ENCODE measurements at regions not wholly inside any gene's neighbourhood (a gene's known extent, or its start where the extent isn't known, plus 50 kb on each side); places are given as distances from the start of the nearest gene placed in this dataset.

DNA sequence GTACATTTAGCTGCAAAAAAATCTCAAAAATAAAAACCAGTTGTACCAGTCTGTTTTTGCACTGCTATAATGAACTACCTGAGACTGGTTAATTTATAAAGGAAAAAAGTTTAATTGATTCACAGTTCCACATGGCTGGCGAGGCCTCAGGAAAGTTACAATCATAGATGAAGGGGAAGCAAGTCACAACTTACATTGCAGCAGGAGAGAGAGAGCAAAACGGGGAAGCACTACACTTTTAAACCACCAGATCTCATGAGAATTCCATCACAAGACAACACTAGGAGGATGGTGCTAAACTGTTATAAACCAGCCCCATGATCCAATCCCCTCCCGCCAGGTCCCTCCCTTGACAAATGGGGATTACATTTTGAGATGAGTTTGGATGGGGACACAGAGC lies 186.0 kb downstream of the TMTC3 start:
- Mint-ChIP-seq H3K4me3 (no peak overlapping the region), H3K36me3 (ENCODE audit: low read depth) (no peaks in the 10 kb centered on the region), H3K27ac (no peak overlapping the region), H3K27me3 (ENCODE audit: low read depth) (peaks cover 4% of the 10 kb centered on the region), H3K4me1 (ENCODE audit: low read depth) (no peaks in the 10 kb centered on the region), H3K9me3 (no peaks in the 10 kb centered on the region)

- no peak overlapping the region for H3K4me3 Mint-ChIP-seq
- no peaks in the 10 kb centered on the region for H3K9me3 Mint-ChIP-seq
- peaks cover 2% of the 10 kb centered on the region for H3K27me3 Mint-ChIP-seq (ENCODE audit: low read depth)
- no peak overlapping the region for H3K27ac Mint-ChIP-seq
- no peaks in the 10 kb centered on the region for H3K36me3 Mint-ChIP-seq (ENCODE audit: low read depth)
- H3K4me1 Mint-ChIP-seq (ENCODE audit: low read depth) = no peaks in the 10 kb centered on the region
Observed at GRCh38 chr12:88329833-88330232, 187.7 kb downstream of the TMTC3 start.

DNA sequence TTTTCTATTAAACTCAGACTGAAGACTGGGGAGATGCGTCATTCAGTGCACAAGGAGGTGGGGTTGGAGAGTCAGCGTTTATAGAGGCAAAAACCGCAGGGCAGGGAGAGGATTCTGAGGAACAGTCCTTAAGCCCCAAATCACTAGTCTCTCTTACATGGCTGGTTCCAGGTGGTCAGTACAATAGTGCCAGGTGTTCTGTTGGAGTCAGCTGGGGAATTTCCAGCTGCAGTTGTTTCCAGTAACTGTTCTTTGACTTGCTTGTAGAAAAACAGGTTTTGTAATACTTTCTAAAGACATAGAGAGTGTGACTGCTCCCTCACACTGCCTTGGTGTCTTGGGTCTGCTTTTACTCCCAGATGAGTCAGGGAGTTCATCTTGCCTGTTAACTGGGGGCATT lies 192.2 kb downstream of the TMTC3 start:
- Mint-ChIP-seq H3K27me3 (ENCODE audit: low read depth) (no peaks in the 10 kb centered on the region), H3K4me1 (ENCODE audit: low read depth) (no peaks in the 10 kb centered on the region), H3K27ac (no peak overlapping the region), H3K9me3 (no peaks in the 10 kb centered on the region), H3K36me3 (ENCODE audit: low read depth) (no peaks in the 10 kb centered on the region), H3K4me3 (no peak overlapping the region)

DNA sequence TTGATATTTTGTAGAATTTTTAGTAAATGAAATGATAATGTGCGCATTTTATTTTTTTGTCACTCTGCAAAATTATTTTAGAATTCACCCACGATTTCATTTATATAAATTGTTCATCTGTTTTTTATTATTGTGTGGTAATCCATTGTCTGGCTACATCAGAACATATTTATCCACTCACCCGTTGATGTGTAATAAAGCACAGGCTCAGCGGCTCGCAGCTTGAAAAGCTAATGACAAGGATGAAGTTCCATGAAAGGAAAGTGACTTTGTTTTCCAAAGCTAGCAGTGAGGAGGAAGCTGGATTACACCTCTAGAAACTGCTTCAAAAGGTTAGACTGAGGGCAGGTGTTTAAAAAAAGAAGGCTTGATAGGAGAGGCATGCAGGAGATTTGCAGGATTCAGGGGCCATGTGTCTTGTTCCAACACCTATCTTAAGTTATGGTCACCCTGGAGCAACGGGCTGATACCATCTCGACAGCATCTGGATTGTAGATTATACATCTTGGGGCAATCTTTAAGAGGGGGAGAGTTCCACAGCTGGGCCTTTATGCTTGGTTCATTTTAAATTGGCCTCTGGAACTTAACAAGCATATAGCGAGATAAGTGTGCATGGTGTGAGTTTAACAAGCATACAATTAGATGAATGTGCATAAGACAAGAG lies 194.1 kb downstream of the TMTC3 start:
- Mint-ChIP-seq H3K4me1 (ENCODE audit: low read depth) (no peaks in the 10 kb centered on the region), H3K27ac (no peak overlapping the region), H3K27me3 (ENCODE audit: low read depth) (no peaks in the 10 kb centered on the region), H3K9me3 (no peaks in the 10 kb centered on the region), H3K4me3 (no peak overlapping the region), H3K36me3 (ENCODE audit: low read depth) (no peaks in the 10 kb centered on the region)

DNA sequence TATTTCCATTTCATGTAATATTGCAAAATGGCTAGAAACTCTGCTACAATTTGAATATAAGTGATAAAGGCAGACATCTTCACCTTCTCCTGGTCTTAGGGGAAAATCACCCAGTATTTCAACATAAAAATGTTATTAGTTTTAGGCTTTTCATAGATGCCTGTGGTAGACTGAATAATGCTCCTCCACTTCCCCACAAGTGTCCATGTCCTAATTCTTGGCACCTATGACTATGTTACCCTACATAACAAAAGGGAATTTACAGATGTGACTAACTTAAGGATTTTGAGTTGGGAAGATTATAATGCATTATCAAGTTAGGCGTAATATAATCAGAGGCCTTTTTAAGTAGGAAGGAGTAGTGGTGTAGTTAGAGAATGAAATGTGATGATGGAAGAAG lies 196.4 kb downstream of the TMTC3 start:
- H3K9me3 Mint-ChIP-seq = no peaks in the 10 kb centered on the region
- no peak overlapping the region for H3K4me3 Mint-ChIP-seq
- H3K27ac Mint-ChIP-seq = no peak overlapping the region
- H3K4me1 Mint-ChIP-seq (ENCODE audit: low read depth) = no peaks in the 10 kb centered on the region
- no peaks in the 10 kb centered on the region for H3K36me3 Mint-ChIP-seq (ENCODE audit: low read depth)
- H3K27me3 Mint-ChIP-seq (ENCODE audit: low read depth) = no peaks in the 10 kb centered on the region

GRCh38 chr12:88339254-88339949 lies 197.3 kb downstream of the TMTC3 start:
- no peaks in the 10 kb centered on the region for H3K36me3 Mint-ChIP-seq (ENCODE audit: low read depth)
- no peak overlapping the region for H3K4me3 Mint-ChIP-seq
- no peaks in the 10 kb centered on the region for H3K9me3 Mint-ChIP-seq
- H3K4me1 Mint-ChIP-seq (ENCODE audit: low read depth) = no peaks in the 10 kb centered on the region
- no peak overlapping the region for H3K27ac Mint-ChIP-seq
- H3K27me3 Mint-ChIP-seq (ENCODE audit: low read depth) = no peaks in the 10 kb centered on the region

- H3K27ac Mint-ChIP-seq = no peak overlapping the region
- H3K4me3 Mint-ChIP-seq = no peak overlapping the region
- no peaks in the 10 kb centered on the region for H3K9me3 Mint-ChIP-seq
- H3K27me3 Mint-ChIP-seq (ENCODE audit: low read depth) = no peaks in the 10 kb centered on the region
- no peaks in the 10 kb centered on the region for H3K36me3 Mint-ChIP-seq (ENCODE audit: low read depth)
- no peaks in the 10 kb centered on the region for H3K4me1 Mint-ChIP-seq (ENCODE audit: low read depth)
Observed at GRCh38 chr12:88339966-88340365, 197.9 kb downstream of the TMTC3 start.

DNA sequence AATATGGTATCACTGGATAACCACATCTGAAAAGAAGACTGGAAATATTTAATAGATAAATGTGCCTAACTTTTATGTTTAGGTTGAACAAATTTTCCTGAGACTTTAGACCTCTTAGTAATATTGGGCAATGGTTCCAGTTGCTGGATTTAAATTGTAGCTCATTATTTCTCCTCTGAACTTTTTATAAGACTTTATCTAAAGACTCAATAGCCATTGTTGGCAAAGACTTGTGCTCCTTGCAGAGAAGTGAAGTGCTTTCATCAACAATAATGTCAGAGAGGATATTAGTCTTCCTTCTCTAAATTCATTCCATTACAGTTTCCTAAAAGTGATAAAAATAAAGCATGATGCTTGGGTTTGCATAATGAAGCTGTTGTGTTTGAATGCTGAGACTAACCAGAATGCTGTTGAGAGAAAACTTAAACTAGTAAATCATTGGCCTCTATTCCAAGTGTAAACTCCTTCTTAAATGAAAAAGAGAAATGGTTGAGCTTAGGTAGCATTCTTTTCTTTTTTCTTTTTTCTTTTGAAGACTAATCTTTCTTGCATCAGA lies 200.2 kb downstream of the TMTC3 start:
- Mint-ChIP-seq H3K9me3 (no peaks in the 10 kb centered on the region), H3K27ac (no peak overlapping the region), H3K4me3 (no peak overlapping the region), H3K36me3 (ENCODE audit: low read depth) (no peaks in the 10 kb centered on the region), H3K27me3 (ENCODE audit: low read depth) (no peaks in the 10 kb centered on the region), H3K4me1 (ENCODE audit: low read depth) (no peaks in the 10 kb centered on the region)

DNA sequence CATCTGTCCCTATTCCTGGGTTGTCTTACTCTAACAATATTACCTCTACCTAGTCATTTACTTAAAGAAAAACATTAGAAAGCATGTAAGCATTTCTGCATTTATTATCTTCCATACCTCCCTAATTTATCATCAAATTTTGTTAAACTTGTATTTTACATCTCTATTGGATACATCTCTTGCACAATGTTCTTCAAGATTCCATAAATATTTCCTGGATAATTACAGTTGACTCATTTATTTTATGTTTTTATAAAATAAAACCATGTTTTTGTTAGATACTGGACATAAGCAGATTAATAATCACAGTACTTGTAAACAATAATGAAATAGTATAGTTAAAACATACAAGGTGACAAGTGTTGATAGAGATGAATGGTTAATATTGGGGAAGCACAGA lies 209.0 kb downstream of the TMTC3 start:
- H3K36me3 Mint-ChIP-seq (ENCODE audit: low read depth) = no peaks in the 10 kb centered on the region
- no peaks in the 10 kb centered on the region for H3K9me3 Mint-ChIP-seq
- H3K27me3 Mint-ChIP-seq (ENCODE audit: low read depth) = no peaks in the 10 kb centered on the region
- no peaks in the 10 kb centered on the region for H3K4me1 Mint-ChIP-seq (ENCODE audit: low read depth)
- no peak overlapping the region for H3K4me3 Mint-ChIP-seq
- no peak overlapping the region for H3K27ac Mint-ChIP-seq

- Mint-ChIP-seq H3K36me3 (ENCODE audit: low read depth) (no peaks in the 10 kb centered on the region), H3K27me3 (ENCODE audit: low read depth) (no peaks in the 10 kb centered on the region), H3K27ac (no peak overlapping the region)
Observed at GRCh38 chr12:88354691-88355090, 212.6 kb downstream of the TMTC3 start.

GRCh38 chr12:88360343-88360742 lies 218.2 kb downstream of the TMTC3 start:
- H3K27me3 Mint-ChIP-seq (ENCODE audit: low read depth) = no peaks in the 10 kb centered on the region
- no peaks in the 10 kb centered on the region for H3K36me3 Mint-ChIP-seq (ENCODE audit: low read depth)
- no peak overlapping the region for H3K4me3 Mint-ChIP-seq
- no peaks in the 10 kb centered on the region for H3K4me1 Mint-ChIP-seq (ENCODE audit: low read depth)
- H3K27ac Mint-ChIP-seq = no peak overlapping the region
- peaks cover 10% of the 10 kb centered on the region for H3K9me3 Mint-ChIP-seq

More at GRCh38 chr12:88354691-88355090, 212.6 kb downstream of the TMTC3 start:
- Mint-ChIP-seq H3K4me1 (ENCODE audit: low read depth) (no peaks in the 10 kb centered on the region), H3K9me3 (peaks cover 10% of the 10 kb centered on the region), H3K4me3 (no peak overlapping the region)

DNA sequence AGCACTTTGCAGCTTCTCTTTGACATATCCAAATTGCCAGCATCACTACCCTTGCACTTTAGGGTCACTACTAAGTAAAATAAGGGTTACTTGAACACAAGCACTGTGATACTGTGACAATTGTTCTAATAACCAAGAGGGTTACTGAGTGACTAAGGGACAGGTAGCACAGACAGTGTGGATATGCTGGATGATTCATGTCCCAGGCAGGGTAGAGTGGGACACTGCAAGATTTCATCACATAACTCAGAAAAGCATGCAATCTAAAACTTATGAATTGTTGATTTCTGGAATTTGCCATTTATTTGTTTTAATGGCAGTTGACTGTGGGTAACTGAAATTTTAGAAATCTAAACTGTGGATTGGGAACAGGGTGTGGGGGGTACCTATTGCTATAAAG lies 218.8 kb downstream of the KITLG start:
- peaks cover 10% of the 10 kb centered on the region for H3K9me3 Mint-ChIP-seq
- H3K27me3 Mint-ChIP-seq (ENCODE audit: low read depth) = no peaks in the 10 kb centered on the region
- no peaks in the 10 kb centered on the region for H3K36me3 Mint-ChIP-seq (ENCODE audit: low read depth)
- no peaks in the 10 kb centered on the region for H3K4me1 Mint-ChIP-seq (ENCODE audit: low read depth)
- no peak overlapping the region for H3K4me3 Mint-ChIP-seq
- no peak overlapping the region for H3K27ac Mint-ChIP-seq

DNA sequence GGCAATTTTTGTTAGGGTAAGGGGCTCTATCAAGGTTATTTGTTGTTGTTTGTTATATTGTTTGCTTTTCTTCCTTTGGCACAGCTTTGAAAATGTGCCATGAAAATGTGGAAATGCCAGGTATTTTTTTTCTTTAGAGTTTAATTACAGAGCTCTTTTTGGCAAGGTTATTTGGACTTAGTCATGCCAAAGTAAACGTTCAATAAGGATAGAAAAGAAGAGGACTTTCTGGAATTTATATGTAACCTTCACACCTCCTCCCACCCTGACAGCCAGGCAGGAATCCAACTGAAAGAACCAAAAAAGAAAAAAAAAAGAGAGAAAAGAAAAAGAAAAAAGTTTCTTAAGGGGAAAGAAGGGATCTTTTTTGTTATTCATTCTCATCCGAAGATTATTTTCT lies 217.8 kb downstream of the KITLG start:
- H3K4me1 Mint-ChIP-seq (ENCODE audit: low read depth) = no peaks in the 10 kb centered on the region
- no peak overlapping the region for H3K27ac Mint-ChIP-seq
- no peak overlapping the region for H3K4me3 Mint-ChIP-seq
- no peaks in the 10 kb centered on the region for H3K27me3 Mint-ChIP-seq (ENCODE audit: low read depth)
- H3K36me3 Mint-ChIP-seq (ENCODE audit: low read depth) = no peaks in the 10 kb centered on the region
- H3K9me3 Mint-ChIP-seq = peaks cover 10% of the 10 kb centered on the region

DNA sequence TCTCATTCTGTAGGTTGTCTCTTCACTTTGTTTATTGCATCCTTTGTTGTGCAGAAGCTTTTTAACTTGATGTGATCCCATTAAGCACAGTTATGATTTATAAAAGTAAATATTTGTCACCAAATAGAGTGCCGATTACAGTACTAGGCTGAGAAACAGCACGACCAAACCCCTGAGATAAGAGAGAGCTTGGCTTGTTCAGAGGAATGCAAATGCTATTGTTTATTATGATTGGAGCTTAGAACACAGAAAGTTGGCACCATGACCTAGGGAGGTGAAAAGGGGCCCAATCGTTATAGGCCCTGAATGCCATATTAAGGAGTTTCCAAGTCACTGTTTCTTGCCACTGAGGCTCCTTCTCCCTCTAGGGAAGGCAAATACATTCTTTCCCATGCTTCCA lies 214.9 kb downstream of the KITLG start:
- no peaks in the 10 kb centered on the region for H3K27me3 Mint-ChIP-seq (ENCODE audit: low read depth)
- no peaks in the 10 kb centered on the region for H3K4me1 Mint-ChIP-seq (ENCODE audit: low read depth)
- H3K27ac Mint-ChIP-seq = no peak overlapping the region
- no peaks in the 10 kb centered on the region for H3K36me3 Mint-ChIP-seq (ENCODE audit: low read depth)
- H3K9me3 Mint-ChIP-seq = no peaks in the 10 kb centered on the region
- no peak overlapping the region for H3K4me3 Mint-ChIP-seq

DNA sequence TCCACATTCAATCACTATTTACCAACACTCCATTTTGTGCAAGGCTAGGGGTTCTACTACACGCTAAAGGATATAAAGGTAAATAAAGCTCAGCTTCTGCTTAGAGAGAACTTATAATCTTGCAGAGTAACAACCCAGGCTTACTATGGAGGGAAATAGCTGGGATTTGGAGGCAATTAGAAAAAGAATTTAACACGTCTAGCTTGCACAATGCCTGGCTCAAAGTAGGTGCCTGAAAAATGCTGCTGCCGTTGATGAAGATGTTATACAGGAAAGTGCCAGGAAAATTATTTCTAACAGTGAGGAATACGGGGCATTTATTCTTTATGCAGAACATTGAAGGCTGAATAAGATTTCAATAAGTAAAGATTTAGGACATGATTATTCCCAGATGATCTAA lies 214.2 kb downstream of the KITLG start:
- Mint-ChIP-seq H3K9me3 (no peaks in the 10 kb centered on the region), H3K4me3 (no peak overlapping the region)

More for the DNA sequence above, 214.2 kb downstream of the KITLG start:
- no peaks in the 10 kb centered on the region for H3K27me3 Mint-ChIP-seq (ENCODE audit: low read depth)
- no peak overlapping the region for H3K27ac Mint-ChIP-seq
- H3K36me3 Mint-ChIP-seq (ENCODE audit: low read depth) = no peaks in the 10 kb centered on the region
- H3K4me1 Mint-ChIP-seq (ENCODE audit: low read depth) = no peaks in the 10 kb centered on the region
